ENCODE measurements at regions not wholly inside any gene's neighbourhood (a gene's known extent, or its start where the extent isn't known, plus 50 kb on each side); places are given as distances from the start of the nearest gene placed in this dataset.

DNA sequence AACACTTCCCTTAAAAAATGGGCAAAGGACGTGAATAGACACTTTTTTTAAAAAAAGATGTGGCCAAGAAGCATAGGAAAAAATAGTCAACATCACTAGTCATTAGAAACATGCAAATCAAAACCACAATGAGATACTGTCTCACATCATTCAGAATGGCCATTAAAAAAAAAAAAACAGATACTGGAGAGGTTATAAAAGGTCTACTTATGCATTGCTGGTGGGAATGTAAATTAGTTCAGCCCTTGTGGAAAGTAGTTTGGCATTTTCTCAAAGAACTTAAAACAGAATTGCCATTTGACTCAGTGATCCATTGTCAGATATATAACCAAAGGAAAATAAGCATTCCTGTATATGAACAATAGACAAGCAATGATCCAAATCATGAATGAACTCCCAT, 352.8 kb upstream of the EPHA5 start:
- CTCF ChIA-PET = no interaction called here
- no peak for DNase-seq (ENCODE audit: extremely low spot score)
- no peak for TF ChIP-seq NFRKB (IDR thresholded peaks at IDR 0.05)
- no peak for TF ChIP-seq ARNT (IDR thresholded peaks at IDR 0.05)
- TF ChIP-seq LEF1 (IDR thresholded peaks at IDR 0.05; ENCODE audit: borderline replicate concordance) = no peak
- no peak for TF ChIP-seq CTBP1 (IDR thresholded peaks at IDR 0.05; ENCODE audit: borderline replicate concordance)
- TF ChIP-seq SP1 (IDR thresholded peaks at IDR 0.05) = no peak
- no peak for TF ChIP-seq ELF4 (IDR thresholded peaks at IDR 0.05)
- TF ChIP-seq SUZ12 (IDR thresholded peaks at IDR 0.05) = no peak
- TF ChIP-seq L3MBTL2 (conservative IDR thresholded peaks at IDR 0.05) = no peak
- no peak for TF ChIP-seq HDGF (IDR thresholded peaks at IDR 0.05; ENCODE audit: borderline replicate concordance)
- no peak for TF ChIP-seq FOXM1 (IDR thresholded peaks at IDR 0.05; ENCODE audit: borderline replicate concordance)
- TF ChIP-seq FOXA1 (IDR thresholded peaks at IDR 0.05) = no peak
- POLR2A ChIA-PET = no interaction called here

DNA sequence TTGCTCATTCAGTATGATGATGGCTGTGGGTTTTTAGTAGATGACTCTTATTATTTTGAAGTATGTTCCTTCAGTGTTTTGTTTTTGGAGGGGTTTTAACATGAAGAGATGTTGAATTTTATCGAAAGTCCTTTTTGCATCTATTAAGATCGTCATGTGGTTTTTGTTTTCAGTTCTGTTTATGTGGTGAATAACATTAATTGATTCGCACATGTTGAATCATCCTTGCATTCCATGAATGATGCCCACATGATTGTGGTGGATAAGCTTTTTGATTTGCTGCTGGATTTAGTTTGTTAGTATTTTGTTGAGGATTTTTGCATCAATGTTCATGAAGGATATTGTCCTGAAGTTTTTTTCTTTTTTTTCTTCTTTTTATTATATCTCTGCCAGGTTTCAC, 347.4 kb upstream of the EPHA5 start:
- no peak for TF ChIP-seq ARNT (IDR thresholded peaks at IDR 0.05)
- TF ChIP-seq CTBP1 (IDR thresholded peaks at IDR 0.05; ENCODE audit: borderline replicate concordance) = no peak
- TF ChIP-seq HDGF (IDR thresholded peaks at IDR 0.05; ENCODE audit: borderline replicate concordance) = no peak
- no peak for TF ChIP-seq ZNF384 (IDR thresholded peaks at IDR 0.05)
- no peak for TF ChIP-seq SUZ12 (IDR thresholded peaks at IDR 0.05)
- ChIA-PET POLR2A (no interaction called here), CTCF (no interaction called here)
- DNase-seq (ENCODE audit: extremely low spot score) = no peak

DNA sequence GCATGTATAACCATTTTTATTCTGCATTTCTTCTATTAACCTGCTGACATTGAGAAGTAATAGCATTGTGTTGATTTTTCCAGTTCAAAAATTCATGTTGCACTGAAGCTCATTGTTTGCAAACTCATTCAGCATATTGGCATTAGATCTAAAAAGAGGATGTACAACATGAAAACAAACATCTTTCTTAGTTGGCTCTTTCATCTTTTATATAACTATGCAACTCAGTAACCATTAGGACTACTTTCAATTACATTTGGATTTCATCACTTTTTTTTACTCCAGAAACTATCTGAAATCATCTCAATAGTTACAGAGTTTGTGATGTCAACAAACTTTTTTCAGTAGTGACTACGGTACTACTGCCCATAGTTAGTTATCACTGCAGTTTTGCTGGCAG, 346.0 kb upstream of the EPHA5 start:
- no peak for DNase-seq (ENCODE audit: extremely low spot score)
- ChIA-PET POLR2A (no interaction called here), CTCF (no interaction called here)
- TF ChIP-seq ARNT (IDR thresholded peaks at IDR 0.05) (no peak), L3MBTL2 (conservative IDR thresholded peaks at IDR 0.05) (no peak), ELF4 (IDR thresholded peaks at IDR 0.05) (no peak), SP1 (IDR thresholded peaks at IDR 0.05) (no peak), CTBP1 (IDR thresholded peaks at IDR 0.05; ENCODE audit: borderline replicate concordance) (no peak), FOXM1 (IDR thresholded peaks at IDR 0.05; ENCODE audit: borderline replicate concordance) (no peak), SUZ12 (IDR thresholded peaks at IDR 0.05) (no peak), FOXK2 (IDR thresholded peaks at IDR 0.05) (no peak), FOXA1 (IDR thresholded peaks at IDR 0.05) (no peak), BHLHE40 (IDR thresholded peaks at IDR 0.05; ENCODE audit: borderline replicate concordance) (no peak), ZNF384 (IDR thresholded peaks at IDR 0.05) (no peak), LEF1 (IDR thresholded peaks at IDR 0.05; ENCODE audit: borderline replicate concordance) (no peak), NFRKB (IDR thresholded peaks at IDR 0.05) (no peak), HDGF (IDR thresholded peaks at IDR 0.05; ENCODE audit: borderline replicate concordance) (no peak), TARDBP (IDR thresholded peaks at IDR 0.05) (no peak)
- TF ChIP-seq, protein P1, sequence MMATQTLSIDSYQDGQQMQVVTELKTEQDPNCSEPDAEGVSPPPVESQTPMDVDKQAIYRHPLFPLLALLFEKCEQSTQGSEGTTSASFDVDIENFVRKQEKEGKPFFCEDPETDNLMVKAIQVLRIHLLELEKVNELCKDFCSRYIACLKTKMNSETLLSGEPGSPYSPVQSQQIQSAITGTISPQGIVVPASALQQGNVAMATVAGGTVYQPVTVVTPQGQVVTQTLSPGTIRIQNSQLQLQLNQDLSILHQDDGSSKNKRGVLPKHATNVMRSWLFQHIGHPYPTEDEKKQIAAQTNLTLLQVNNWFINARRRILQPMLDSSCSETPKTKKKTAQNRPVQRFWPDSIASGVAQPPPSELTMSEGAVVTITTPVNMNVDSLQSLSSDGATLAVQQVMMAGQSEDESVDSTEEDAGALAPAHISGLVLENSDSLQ (IDR thresholded peaks at IDR 0.05) = no peak

DNA sequence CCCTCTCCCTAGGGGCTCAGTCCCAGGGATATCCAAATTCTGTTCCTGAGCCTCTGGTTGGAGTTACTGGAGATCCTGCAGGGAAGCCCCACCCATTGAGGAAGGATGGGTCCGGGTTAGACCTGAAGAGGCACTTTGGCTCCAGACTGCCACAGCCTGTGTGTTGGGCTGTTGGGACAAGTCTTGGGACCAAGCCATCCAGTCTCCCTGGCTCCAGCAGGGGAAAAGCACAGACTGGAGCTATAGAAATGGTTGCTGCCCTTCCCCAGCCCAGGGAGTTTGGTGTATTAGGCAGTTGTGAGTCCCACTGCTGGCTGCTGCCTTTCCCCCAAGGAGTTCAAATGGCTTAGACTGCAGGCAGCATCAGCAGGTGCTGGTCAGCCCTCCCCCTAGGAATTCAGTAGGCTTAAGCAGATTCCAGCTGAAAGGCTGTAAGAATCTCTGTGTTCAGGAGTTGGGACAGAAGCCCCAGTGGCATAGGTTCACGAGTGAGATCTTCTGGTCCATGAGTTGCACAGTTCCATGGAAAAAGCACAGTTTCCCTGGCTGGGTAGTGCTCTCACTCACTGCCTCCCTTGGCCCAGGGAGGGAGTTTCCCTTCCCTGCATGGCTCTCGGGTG, 344.0 kb upstream of the EPHA5 start:
- no peak for DNase-seq (ENCODE audit: extremely low spot score)
- ChIA-PET CTCF (no interaction called here), POLR2A (no interaction called here)
- TF ChIP-seq L3MBTL2 (conservative IDR thresholded peaks at IDR 0.05) (no peak), BHLHE40 (IDR thresholded peaks at IDR 0.05; ENCODE audit: borderline replicate concordance) (no peak), ZNF384 (IDR thresholded peaks at IDR 0.05) (no peak), HDGF (IDR thresholded peaks at IDR 0.05; ENCODE audit: borderline replicate concordance) (no peak)

DNA sequence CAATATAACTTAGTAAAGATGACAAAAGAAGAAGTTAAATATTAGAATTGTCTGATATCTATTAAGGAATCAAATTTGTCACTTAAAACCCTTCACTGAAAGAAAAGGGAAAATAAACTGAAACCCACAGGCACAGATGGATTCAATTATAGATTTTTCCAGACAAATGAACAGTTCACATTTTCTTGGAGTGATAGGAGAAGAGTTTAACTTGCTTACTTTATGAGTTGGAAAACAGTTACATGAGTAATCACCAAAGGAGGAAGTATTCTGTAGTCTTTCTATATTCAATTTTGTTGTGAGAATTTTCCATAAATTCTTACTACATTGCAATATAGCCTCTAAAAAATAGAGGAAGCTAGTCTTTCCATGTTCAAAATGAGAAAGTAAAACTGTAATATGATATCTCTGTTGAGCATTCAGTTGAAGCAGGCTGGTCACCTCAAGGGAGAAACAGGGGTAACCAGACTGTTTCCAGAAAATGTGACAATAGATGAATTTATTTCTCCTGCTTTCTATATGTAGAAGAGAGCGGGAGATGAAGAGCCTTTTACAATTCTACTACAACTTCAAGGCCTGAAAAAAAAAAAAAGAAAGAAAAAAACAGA, 330.3 kb upstream of the EPHA5 start:
- ChIA-PET CTCF (no interaction called here), POLR2A (no interaction called here)
- no peak for TF ChIP-seq FOXK2 (IDR thresholded peaks at IDR 0.05)
- no peak for TF ChIP-seq BHLHE40 (IDR thresholded peaks at IDR 0.05; ENCODE audit: borderline replicate concordance)
- no peak for TF ChIP-seq NFRKB (IDR thresholded peaks at IDR 0.05)
- TF ChIP-seq, protein P1 (IDR thresholded peaks at IDR 0.05) = no peak
- TF ChIP-seq LEF1 (IDR thresholded peaks at IDR 0.05; ENCODE audit: borderline replicate concordance) = no peak
- TF ChIP-seq HDGF (IDR thresholded peaks at IDR 0.05; ENCODE audit: borderline replicate concordance) = no peak
- no peak for TF ChIP-seq FOXA1 (IDR thresholded peaks at IDR 0.05)
- TF ChIP-seq SP1 (IDR thresholded peaks at IDR 0.05) = no peak
- TF ChIP-seq FOXM1 (IDR thresholded peaks at IDR 0.05; ENCODE audit: borderline replicate concordance) = no peak
- TF ChIP-seq ARNT (IDR thresholded peaks at IDR 0.05) = no peak
- TF ChIP-seq CTBP1 (IDR thresholded peaks at IDR 0.05; ENCODE audit: borderline replicate concordance) = no peak
- no peak for TF ChIP-seq L3MBTL2 (conservative IDR thresholded peaks at IDR 0.05)
- TF ChIP-seq ZNF384 (IDR thresholded peaks at IDR 0.05) = no peak
- TF ChIP-seq ELF4 (IDR thresholded peaks at IDR 0.05) = no peak
- no peak for TF ChIP-seq TARDBP (IDR thresholded peaks at IDR 0.05)
- TF ChIP-seq SUZ12 (IDR thresholded peaks at IDR 0.05) = no peak
- DNase-seq (ENCODE audit: extremely low spot score) = no peak

DNA sequence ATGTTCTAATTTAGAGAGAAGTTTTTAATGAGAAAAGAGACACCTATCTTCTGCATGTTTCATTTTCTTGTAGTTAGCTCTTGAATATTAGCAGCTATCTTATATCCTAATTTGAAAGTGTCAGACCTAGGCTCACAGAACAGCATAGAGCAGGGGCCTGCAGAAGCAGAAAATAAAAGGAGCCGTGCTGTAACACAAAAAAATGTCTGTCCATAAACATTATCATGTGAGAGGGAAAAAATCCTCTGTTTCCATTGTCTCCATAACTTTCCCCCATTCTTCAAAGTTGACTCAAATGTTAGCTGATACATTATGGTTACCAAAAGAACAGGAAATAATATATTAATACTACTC, 329.2 kb upstream of the EPHA5 start:
- CTCF ChIA-PET = interaction anchor here (0.7 kb wide), 1 partner anchor 407 kb away, joined by 3 read pairs; no protein-coding TSS in a partner anchor
- POLR2A ChIA-PET = no interaction called here
- peak; percentile 11 for DNase-seq (ENCODE audit: extremely low spot score)
- TF ChIP-seq NFRKB (IDR thresholded peaks at IDR 0.05) = 0 out of 2 replicates have a peak, but pooled peaks have one; percentile 3
- no peak for TF ChIP-seq FOXM1 (IDR thresholded peaks at IDR 0.05; ENCODE audit: borderline replicate concordance)
